Cardiac fibroblast (primary cell): ENCODE measurements at regions not wholly inside any gene's neighbourhood (a gene's known extent, or its start where the extent isn't known, plus 50 kb on each side); places are given as distances from the start of the nearest gene placed in this dataset.

Source experiments
- DNase-seq, 2 donors: peaks; one replicate each; pipeline versions ENCODE4 v3.0.0 to v3.0.0-alpha.2; 2010; ENCODE audit warnings: low read depth in 2 of 2
- H3K4me3 ChIP-seq, 2 donors: replicated peaks in 1 of 2; 1 replicate in 1 of 2; 2 replicates in 1 of 2; pipeline ENCODE4 v1.5.1; 2011; ENCODE audit warnings: low read depth in 2 of 2, low read length in 2 of 2, mild to moderate bottlenecking in 2 of 2, moderate library complexity in 1 of 2
- CTCF ChIP-seq: IDR thresholded peaks from one replicate; pipeline ENCODE4 v1.5.1; 2011; ENCODE audit warnings: low read depth, mild to moderate bottlenecking, low read length, inconsistent platforms

GRCh38 chr11:116314006-116314405, 458.8 kb downstream of the BUD13 start:
- DNase-seq = no peak
- TF ChIP-seq CTCF = no peak
- H3K4me3 ChIP-seq = no peak overlapping the region

DNA sequence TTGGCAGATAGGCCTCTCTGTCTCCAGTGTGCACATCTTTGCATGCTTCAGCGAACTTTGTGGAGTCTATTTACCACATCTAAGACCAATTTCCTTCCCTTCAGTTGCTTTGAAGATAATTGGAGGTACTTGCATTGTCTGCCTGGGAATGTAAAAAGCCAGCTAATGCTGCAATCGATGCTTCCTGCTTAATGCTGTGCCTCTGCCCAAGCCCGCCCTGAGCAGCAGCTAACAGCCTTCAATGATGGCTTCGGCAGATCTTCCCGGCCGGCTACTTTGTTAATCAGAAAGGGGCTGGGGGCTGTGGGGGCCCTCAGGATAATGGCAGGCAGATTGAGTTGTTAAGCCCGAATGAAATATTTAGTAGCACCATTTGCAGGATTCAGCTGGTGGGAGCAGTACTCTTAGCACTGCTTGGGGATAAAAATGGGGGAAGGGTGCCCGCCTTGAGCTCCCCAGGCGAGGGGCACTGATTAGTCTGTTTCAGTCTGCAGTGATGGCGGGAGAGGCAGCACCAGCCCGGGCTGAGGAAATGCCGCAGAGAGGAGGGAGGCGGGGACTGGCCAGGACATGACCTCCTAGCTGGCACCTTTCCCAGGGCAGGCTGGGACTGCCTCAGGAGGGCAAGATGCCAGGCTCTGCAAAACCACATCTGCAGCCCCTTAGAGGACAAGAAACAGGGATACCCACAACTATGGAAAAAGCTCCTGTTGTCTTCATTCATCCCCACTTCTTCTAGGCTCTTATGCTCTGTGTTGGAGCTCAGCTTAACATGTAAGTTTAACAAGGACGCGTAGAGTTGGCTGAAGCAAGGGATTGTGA, 460.0 kb downstream of the BUD13 start:
- no peak for TF ChIP-seq CTCF
- peak in 1 of 2 donors; percentile 78 for DNase-seq

GRCh38 chr11:116311206-116311605, 461.6 kb downstream of the BUD13 start:
- H3K4me3 ChIP-seq = no peak overlapping the region
- DNase-seq = no peak
- no peak for TF ChIP-seq CTCF

More for the DNA sequence above, 460.0 kb downstream of the BUD13 start:
- H3K4me3 ChIP-seq = no peak overlapping the region

DNA sequence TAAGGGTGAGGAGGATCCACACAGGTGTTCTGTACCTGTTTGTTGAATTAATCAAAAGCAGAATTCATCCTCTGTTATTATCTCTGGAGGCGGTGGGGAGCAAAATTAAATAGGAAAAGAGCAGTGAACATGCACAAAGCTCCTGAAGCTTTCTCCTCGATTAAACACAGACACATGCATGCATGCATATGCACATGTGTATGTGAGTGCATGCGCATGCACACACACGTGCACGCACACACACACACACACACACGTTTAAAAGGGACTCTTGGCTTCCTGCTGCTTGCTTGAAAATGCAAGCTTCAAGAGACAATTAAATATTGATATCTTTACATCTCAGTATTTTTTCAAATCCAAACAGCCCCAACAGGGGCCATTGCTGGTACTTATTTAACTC, 462.1 kb downstream of the BUD13 start:
- no peak for DNase-seq
- H3K4me3 ChIP-seq = no peak overlapping the region
- TF ChIP-seq CTCF = no peak

DNA sequence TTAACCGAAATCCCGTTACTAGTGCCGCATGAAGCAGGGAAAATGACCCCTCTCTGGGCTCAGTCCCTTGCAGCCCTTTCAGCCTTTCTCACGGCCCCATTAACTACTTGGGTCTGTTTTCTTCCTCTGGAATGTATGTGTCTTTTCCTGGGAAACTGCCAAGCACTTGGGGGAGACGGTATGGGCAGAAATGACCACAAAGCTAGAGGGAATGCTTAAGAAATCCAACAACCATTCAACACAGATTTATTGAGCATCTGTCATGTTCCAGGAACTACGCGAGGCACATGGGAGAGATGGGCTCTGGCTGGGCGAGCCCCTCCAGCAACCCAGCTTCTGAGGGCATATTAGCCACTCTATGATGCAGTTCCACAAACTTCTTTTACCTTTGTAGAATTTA, 462.6 kb downstream of the BUD13 start:
- peak in 1 of 2 donors; percentile 20 for DNase-seq
- no peak overlapping the region for H3K4me3 ChIP-seq
- no peak for TF ChIP-seq CTCF

GRCh38 chr11:116309446-116309845, 463.3 kb downstream of the BUD13 start:
- no peak overlapping the region for H3K4me3 ChIP-seq
- no peak for DNase-seq
- TF ChIP-seq CTCF = no peak
